ENCODE measurements at regions not wholly inside any gene's neighbourhood (a gene's known extent, or its start where the extent isn't known, plus 50 kb on each side); places are given as distances from the start of the nearest gene placed in this dataset.

GRCh38 chrX:124940531-124940930 lies 379.1 kb upstream of the TEX13C start:
- TF ChIP-seq CTCF (conservative IDR thresholded peaks at IDR 0.05) (no peak), EZH2 (IDR thresholded peaks at IDR 0.05; ENCODE audit: low read depth) (no peak)

All from PC-9 (cell line).